ENCODE measurements at regions not wholly inside any gene's neighbourhood (a gene's known extent, or its start where the extent isn't known, plus 50 kb on each side); places are given as distances from the start of the nearest gene placed in this dataset.

GRCh38 chr20:48571949-48572847, 255.6 kb downstream of the PREX1 start:
- Mint-ChIP-seq H3K4me1 (ENCODE audit: low read depth) (no peaks in the 10 kb centered on the region), H3K27me3 (peaks cover 10% of the 10 kb centered on the region), H3K4me3 (ENCODE audit: low read depth) (no peak overlapping the region), H3K9me3 (ENCODE audit: low read depth) (no peaks in the 10 kb centered on the region), H3K36me3 (ENCODE audit: insufficient read depth) (no peaks in the 10 kb centered on the region), H3K27ac (no peak overlapping the region)
- no peak for TF ChIP-seq CTCF (IDR thresholded peaks at IDR 0.05; ENCODE audit: unreplicated experiment)
- no peak for DNase-seq (ENCODE audit: low spot score, unreplicated experiment)

- Mint-ChIP-seq H3K27me3 (peaks cover 15% of the 10 kb centered on the region), H3K27ac (no peak overlapping the region), H3K4me3 (ENCODE audit: low read depth) (no peak overlapping the region), H3K9me3 (ENCODE audit: low read depth) (peaks cover 3% of the 10 kb centered on the region), H3K36me3 (ENCODE audit: insufficient read depth) (no peaks in the 10 kb centered on the region), H3K4me1 (ENCODE audit: low read depth) (no peaks in the 10 kb centered on the region)
- no peak for DNase-seq (ENCODE audit: low spot score, unreplicated experiment)
- TF ChIP-seq CTCF (IDR thresholded peaks at IDR 0.05; ENCODE audit: unreplicated experiment): no peak
Observed at GRCh38 chr20:48569679-48570078, 258.1 kb downstream of the PREX1 start.

- no peak overlapping the region for H3K27ac Mint-ChIP-seq
- H3K9me3 Mint-ChIP-seq (ENCODE audit: low read depth): peaks cover 3% of the 10 kb centered on the region
- H3K27me3 Mint-ChIP-seq: peaks cover 15% of the 10 kb centered on the region
- no peak for DNase-seq (ENCODE audit: low spot score, unreplicated experiment)
- H3K4me1 Mint-ChIP-seq (ENCODE audit: low read depth): no peaks in the 10 kb centered on the region
- H3K36me3 Mint-ChIP-seq (ENCODE audit: insufficient read depth): no peaks in the 10 kb centered on the region
- no peak overlapping the region for H3K4me3 Mint-ChIP-seq (ENCODE audit: low read depth)
- no peak for TF ChIP-seq CTCF (IDR thresholded peaks at IDR 0.05; ENCODE audit: unreplicated experiment)
Observed at GRCh38 chr20:48568520-48568919, 259.3 kb downstream of the PREX1 start.

- no peak for TF ChIP-seq CTCF (IDR thresholded peaks at IDR 0.05; ENCODE audit: unreplicated experiment)
- H3K4me1 Mint-ChIP-seq (ENCODE audit: low read depth): no peaks in the 10 kb centered on the region
Observed at GRCh38 chr20:48567145-48567544, 260.7 kb downstream of the PREX1 start.

GRCh38 chr20:48564982-48565539, 262.7 kb downstream of the PREX1 start:
- no peak for DNase-seq (ENCODE audit: low spot score, unreplicated experiment)
- Mint-ChIP-seq H3K4me1 (ENCODE audit: low read depth) (no peaks in the 10 kb centered on the region), H3K36me3 (ENCODE audit: insufficient read depth) (no peaks in the 10 kb centered on the region), H3K4me3 (ENCODE audit: low read depth) (no peak overlapping the region), H3K9me3 (ENCODE audit: low read depth) (peaks cover 3% of the 10 kb centered on the region), H3K27me3 (peaks cover 14% of the 10 kb centered on the region), H3K27ac (no peak overlapping the region)
- TF ChIP-seq CTCF (IDR thresholded peaks at IDR 0.05; ENCODE audit: unreplicated experiment): no peak

More at GRCh38 chr20:48567145-48567544, 260.7 kb downstream of the PREX1 start:
- peaks cover 15% of the 10 kb centered on the region for H3K27me3 Mint-ChIP-seq
- no peaks in the 10 kb centered on the region for H3K36me3 Mint-ChIP-seq (ENCODE audit: insufficient read depth)
- no peak overlapping the region for H3K4me3 Mint-ChIP-seq (ENCODE audit: low read depth)
- H3K9me3 Mint-ChIP-seq (ENCODE audit: low read depth): peaks cover 3% of the 10 kb centered on the region
- H3K27ac Mint-ChIP-seq: no peak overlapping the region
- DNase-seq (ENCODE audit: low spot score, unreplicated experiment): no peak

Measured in progenitor cell of endocrine pancreas (in vitro differentiated cells).